ENCODE measurements at regions not wholly inside any gene's neighbourhood (a gene's known extent, or its start where the extent isn't known, plus 50 kb on each side); places are given as distances from the start of the nearest gene placed in this dataset.

- Histone ChIP-seq H3K27me3 (ENCODE audit: insufficient read depth, low read length, poor library complexity) (no peaks in the 10 kb centered on the region), H3K27ac (ENCODE audit: low read length) (no peak overlapping the region), H3K4me1 (ENCODE audit: insufficient read depth, low read length) (no peaks in the 10 kb centered on the region), H3K4me2 (ENCODE audit: insufficient read depth, low read length) (no peak overlapping the region), H2AFZ (ENCODE audit: low read depth, low read length) (no peak overlapping the region), H4K20me1 (ENCODE audit: insufficient read depth, low read length) (no peaks in the 10 kb centered on the region), H3K36me3 (ENCODE audit: insufficient read depth, low read length) (no peaks in the 10 kb centered on the region), H3K79me2 (ENCODE audit: insufficient read depth, low read length) (no peaks in the 10 kb centered on the region), H3K4me3 (ENCODE audit: low read depth in 1 of 2, low read length in 2 of 2) (no peak overlapping the region), H3K9me3 (ENCODE audit: insufficient read depth, low read length, severe bottlenecking) (no peaks in the 10 kb centered on the region), H3K9ac (ENCODE audit: low read depth, low read length) (no peak overlapping the region)
- no peak for TF ChIP-seq CTCF (IDR thresholded peaks at IDR 0.05; ENCODE audit: borderline replicate concordance, extremely low read depth, low read length, poor library complexity, severe bottlenecking)
- no peak for ATAC-seq (ENCODE audit: insufficient read depth, low read depth)
- no peak for DNase-seq
Measured at GRCh38 chr2:104290566-104290891, 563.4 kb upstream of the POU3F3 start.

- H4K20me1 ChIP-seq (ENCODE audit: insufficient read depth, low read length), result no peaks in the 10 kb centered on the region
Measured at GRCh38 chr2:104312684-104313083, 541.2 kb upstream of the POU3F3 start.

GRCh38 chr2:104318001-104318665, 535.8 kb upstream of the POU3F3 start:
- Histone ChIP-seq H3K36me3 (ENCODE audit: insufficient read depth, low read length) (no peaks in the 10 kb centered on the region), H3K4me3 (ENCODE audit: low read depth in 1 of 2, low read length in 2 of 2) (no peak overlapping the region), H3K27ac (ENCODE audit: low read length) (no peak overlapping the region), H3K9ac (ENCODE audit: low read depth, low read length) (no peak overlapping the region), H3K79me2 (ENCODE audit: insufficient read depth, low read length) (no peaks in the 10 kb centered on the region), H2AFZ (ENCODE audit: low read depth, low read length) (no peak overlapping the region), H3K27me3 (ENCODE audit: insufficient read depth, low read length, poor library complexity) (no peaks in the 10 kb centered on the region), H3K4me1 (ENCODE audit: insufficient read depth, low read length) (no peaks in the 10 kb centered on the region), H4K20me1 (ENCODE audit: insufficient read depth, low read length) (no peaks in the 10 kb centered on the region), H3K9me3 (ENCODE audit: insufficient read depth, low read length, severe bottlenecking) (no peaks in the 10 kb centered on the region), H3K4me2 (ENCODE audit: insufficient read depth, low read length) (no peak overlapping the region)
- TF ChIP-seq CTCF (IDR thresholded peaks at IDR 0.05; ENCODE audit: borderline replicate concordance, extremely low read depth, low read length, poor library complexity, severe bottlenecking) (no peak), EZH2 (IDR thresholded peaks at IDR 0.05; ENCODE audit: borderline replicate concordance, low read depth, low read length, severe bottlenecking) (no peak)
- DNase-seq, result no peak
- no peak for ATAC-seq (ENCODE audit: insufficient read depth, low read depth)

More at GRCh38 chr2:104312684-104313083, 541.2 kb upstream of the POU3F3 start:
- H3K4me1 ChIP-seq (ENCODE audit: insufficient read depth, low read length), result no peaks in the 10 kb centered on the region
- DNase-seq (no peak), ATAC-seq (ENCODE audit: insufficient read depth, low read depth) (no peak)
- no peaks in the 10 kb centered on the region for H3K79me2 ChIP-seq (ENCODE audit: insufficient read depth, low read length)
- H3K27me3 ChIP-seq (ENCODE audit: insufficient read depth, low read length, poor library complexity), result no peaks in the 10 kb centered on the region
- no peak for TF ChIP-seq CTCF (IDR thresholded peaks at IDR 0.05; ENCODE audit: borderline replicate concordance, extremely low read depth, low read length, poor library complexity, severe bottlenecking)
- no peak for TF ChIP-seq EZH2 (IDR thresholded peaks at IDR 0.05; ENCODE audit: borderline replicate concordance, low read depth, low read length, severe bottlenecking)
- H3K4me2 ChIP-seq (ENCODE audit: insufficient read depth, low read length), result no peak overlapping the region
- H3K4me3 ChIP-seq (ENCODE audit: low read depth in 1 of 2, low read length in 2 of 2), result no peak overlapping the region
- H3K36me3 ChIP-seq (ENCODE audit: insufficient read depth, low read length), result no peaks in the 10 kb centered on the region
- no peak overlapping the region for H2AFZ ChIP-seq (ENCODE audit: low read depth, low read length)
- H3K9ac ChIP-seq (ENCODE audit: low read depth, low read length), result no peak overlapping the region
- peaks cover 3% of the 10 kb centered on the region for H3K9me3 ChIP-seq (ENCODE audit: insufficient read depth, low read length, severe bottlenecking)
- no peak overlapping the region for H3K27ac ChIP-seq (ENCODE audit: low read length)
